ENCODE measurements at regions not wholly inside any gene's neighbourhood (a gene's known extent, or its start where the extent isn't known, plus 50 kb on each side); places are given as distances from the start of the nearest gene placed in this dataset.

- no peak for TF ChIP-seq CTCF (IDR thresholded peaks at IDR 0.05)
- TF ChIP-seq POLR2AphosphoS5 (IDR thresholded peaks at IDR 0.05) = no peak
- TF ChIP-seq EP300 (IDR thresholded peaks at IDR 0.05) = no peak
These were observed 183.1 kb upstream of the PDE1C start for GRCh38 chr7:32253299-32253698.

Measured in suprapubic skin (tissue), 4 donors.